Spleen (tissue), 7 donors: ENCODE measurements at regions not wholly inside any gene's neighbourhood (a gene's known extent, or its start where the extent isn't known, plus 50 kb on each side); places are given as distances from the start of the nearest gene placed in this dataset.

Source experiments
- POLR2A ChIP-seq, 3 donors: fragments of 450-650 bp; IDR thresholded peaks; one replicate each; pipeline ENCODE4 v1.5.1; 2017; ENCODE audit warnings: antibody characterized with exemption in 3 of 3, mild to moderate bottlenecking in 1 of 3
- POLR2AphosphoS5 ChIP-seq, 3 donors: sonication (generic); formaldehyde crosslinking; IDR thresholded peaks; one replicate each; pipeline ENCODE4 v1.5.1; 2017; ENCODE audit warnings: antibody characterized with exemption in 3 of 3
- TF ChIP-seq, protein P1 (sequence below), 11 experiments: fragments of 200-600 bp in 7 of 11; fragments of 450-650 bp in 4 of 11; sonication (generic) in 4 of 11; IDR thresholded peaks in 8 of 11; conservative IDR thresholded peaks in 3 of 11; 1 replicate in 7 of 11; 2 replicates in 4 of 11; pipeline versions ENCODE4 v1.4.0 to v1.8.0; 2016 to 2021; ENCODE audit warnings: antibody characterized with exemption in 11 of 11, inconsistent platforms in 4 of 11, mild to moderate bottlenecking in 1 of 11
- donor health status: DM: no; HTN: no; CAD: no; lungs with moderate emphysema.
- donor health status: DM: no; HTN: no; CAD: no.
- donor health status: DM: no; HTN: no; CAD: no.

DNA sequence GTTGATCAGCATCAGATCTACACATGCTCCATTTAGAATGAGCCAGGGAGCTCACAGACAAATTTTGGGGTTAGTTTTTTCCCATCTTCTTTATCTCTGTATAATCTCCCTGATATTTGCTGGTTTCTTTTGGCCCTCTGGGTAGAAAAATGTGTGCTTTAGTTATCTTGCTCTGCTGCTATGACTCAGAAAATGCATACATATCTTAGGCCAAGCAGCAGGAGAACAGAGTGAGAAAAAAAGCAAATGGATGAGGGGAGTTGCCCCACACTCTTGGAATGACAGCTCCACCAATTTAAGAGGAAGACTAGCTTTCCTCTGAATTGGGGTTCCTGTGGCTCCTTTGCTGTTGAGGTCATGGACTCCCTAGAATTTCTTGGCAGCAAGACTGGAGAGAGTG, 331.8 kb downstream of the KCNJ3 start:
- TF ChIP-seq POLR2A (IDR thresholded peaks at IDR 0.05) (no peak), POLR2AphosphoS5 (IDR thresholded peaks at IDR 0.05) (no peak)
- TF ChIP-seq, protein P1, sequence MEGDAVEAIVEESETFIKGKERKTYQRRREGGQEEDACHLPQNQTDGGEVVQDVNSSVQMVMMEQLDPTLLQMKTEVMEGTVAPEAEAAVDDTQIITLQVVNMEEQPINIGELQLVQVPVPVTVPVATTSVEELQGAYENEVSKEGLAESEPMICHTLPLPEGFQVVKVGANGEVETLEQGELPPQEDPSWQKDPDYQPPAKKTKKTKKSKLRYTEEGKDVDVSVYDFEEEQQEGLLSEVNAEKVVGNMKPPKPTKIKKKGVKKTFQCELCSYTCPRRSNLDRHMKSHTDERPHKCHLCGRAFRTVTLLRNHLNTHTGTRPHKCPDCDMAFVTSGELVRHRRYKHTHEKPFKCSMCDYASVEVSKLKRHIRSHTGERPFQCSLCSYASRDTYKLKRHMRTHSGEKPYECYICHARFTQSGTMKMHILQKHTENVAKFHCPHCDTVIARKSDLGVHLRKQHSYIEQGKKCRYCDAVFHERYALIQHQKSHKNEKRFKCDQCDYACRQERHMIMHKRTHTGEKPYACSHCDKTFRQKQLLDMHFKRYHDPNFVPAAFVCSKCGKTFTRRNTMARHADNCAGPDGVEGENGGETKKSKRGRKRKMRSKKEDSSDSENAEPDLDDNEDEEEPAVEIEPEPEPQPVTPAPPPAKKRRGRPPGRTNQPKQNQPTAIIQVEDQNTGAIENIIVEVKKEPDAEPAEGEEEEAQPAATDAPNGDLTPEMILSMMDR (IDR thresholded peaks at IDR 0.05 in 8 of 11, conservative IDR thresholded peaks at IDR 0.05 in 3 of 11) = no peak
